ENCODE measurements at regions not wholly inside any gene's neighbourhood (a gene's known extent, or its start where the extent isn't known, plus 50 kb on each side); places are given as distances from the start of the nearest gene placed in this dataset.
A peak's percentile ranks its signal among the peaks of the same experiment; 100 is the strongest.

DNA sequence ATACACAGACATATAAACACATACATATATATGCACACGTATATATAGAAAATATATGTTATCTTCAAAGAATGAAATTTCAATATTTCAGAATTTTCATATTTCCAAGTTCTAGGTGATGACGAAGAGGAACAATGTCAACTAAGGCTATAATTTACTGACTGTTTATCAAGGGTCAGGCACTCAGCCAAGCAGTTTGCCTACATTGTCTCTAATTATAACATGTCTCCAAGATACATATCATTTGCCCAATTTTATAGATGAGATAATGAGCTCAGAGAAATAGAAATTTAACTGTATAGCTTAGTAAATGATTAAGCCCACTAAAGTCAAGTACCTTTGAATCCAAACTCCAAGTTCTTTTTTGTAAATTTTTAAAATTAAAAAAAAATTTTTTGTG, 99.9 kb upstream of the PLSCR4 start:
- no peak overlapping the region for H4K8ac ChIP-seq (ENCODE audit: low read length)
- no peak for DNase-seq
- no CpG with 5 or more reads among the region's 2 CpGs for WGBS
- no peak overlapping the region for H3K9ac ChIP-seq (ENCODE audit: low read length)
- no peak overlapping the region for H2BK15ac ChIP-seq (ENCODE audit: low read depth, poor library complexity, severe bottlenecking)
- H3K23ac ChIP-seq (ENCODE audit: low read length in 2 of 2): no peak overlapping the region
- no peaks in the 10 kb centered on the region for H3K9me3 ChIP-seq (ENCODE audit: control insufficient read depth, low read length)
- no peak overlapping the region for H3K4me3 ChIP-seq (ENCODE audit: insufficient read depth in 1 of 2, low read depth in 1 of 2, low read length in 2 of 2)
- H3K4me1 ChIP-seq (ENCODE audit: control insufficient read depth, insufficient read depth, low read depth, low read length): peaks cover 1% of the 10 kb centered on the region
- H3K79me1 ChIP-seq (replicated peaks; ENCODE audit: low read length, poor library complexity, severe bottlenecking): no peaks in the 10 kb centered on the region
- no peak overlapping the region for H2AFZ ChIP-seq (ENCODE audit: low read depth, low read length)
- no peak overlapping the region for H2BK5ac ChIP-seq (ENCODE audit: low read depth, low read length, poor library complexity, severe bottlenecking)
- no peak overlapping the region for H3K4me2 ChIP-seq (ENCODE audit: low read length, poor library complexity, severe bottlenecking)
- H2BK120ac ChIP-seq (ENCODE audit: low read depth, low read length): no peak overlapping the region
- no peak overlapping the region for H2BK12ac ChIP-seq (ENCODE audit: low read length in 2 of 2)
- no peak overlapping the region for H2AK5ac ChIP-seq (ENCODE audit: low read length, severe bottlenecking)
- H3K4ac ChIP-seq (ENCODE audit: low read depth in 1 of 2, low read length in 2 of 2): no peak overlapping the region
- H3K36me3 ChIP-seq (ENCODE audit: control insufficient read depth in 1 of 2, insufficient read depth in 2 of 2, low read depth in 1 of 2, low read length in 2 of 2): no peaks in the 10 kb centered on the region
- H3K27me3 ChIP-seq (ENCODE audit: control insufficient read depth in 1 of 2, insufficient read depth in 1 of 2, low read length in 2 of 2): peaks cover 0 to 1% of the 10 kb centered on the region in 2 experiments
- no peak overlapping the region for H4K91ac ChIP-seq (ENCODE audit: low read length)
- H3K14ac ChIP-seq (ENCODE audit: low read length in 2 of 2): no peak overlapping the region
- no peak overlapping the region for H3K18ac ChIP-seq (ENCODE audit: low read depth in 1 of 2, low read length in 2 of 2)
- no peak overlapping the region for H3K27ac ChIP-seq (ENCODE audit: low read length, poor library complexity, severe bottlenecking)

DNA sequence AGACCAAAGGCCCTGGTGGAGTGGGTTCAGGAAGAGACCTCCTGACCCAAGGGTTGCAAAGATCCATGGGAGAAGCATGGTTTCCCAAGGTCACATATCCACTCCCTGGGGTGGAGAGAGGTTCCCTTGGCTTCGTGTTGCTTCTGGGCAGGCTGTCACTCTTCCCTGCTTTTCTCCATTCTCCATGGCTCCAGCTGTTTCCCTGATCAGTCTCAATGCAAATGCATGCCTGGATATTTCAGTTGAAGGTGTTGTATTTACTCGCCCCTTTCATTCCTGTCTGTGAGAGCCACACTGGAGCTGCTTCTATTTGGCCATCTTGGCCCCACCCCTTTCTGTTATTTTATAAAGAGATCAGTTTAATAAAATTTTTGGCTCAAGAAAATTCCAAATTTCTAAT, 95.0 kb upstream of the PLSCR4 start:
- H3K27me3 ChIP-seq (ENCODE audit: control insufficient read depth in 1 of 2, insufficient read depth in 1 of 2, low read length in 2 of 2): peaks cover 0 to 11% of the 10 kb centered on the region in 2 experiments
- WGBS: 17% methylated on average over 1 of the region's 2 CpGs

DNA sequence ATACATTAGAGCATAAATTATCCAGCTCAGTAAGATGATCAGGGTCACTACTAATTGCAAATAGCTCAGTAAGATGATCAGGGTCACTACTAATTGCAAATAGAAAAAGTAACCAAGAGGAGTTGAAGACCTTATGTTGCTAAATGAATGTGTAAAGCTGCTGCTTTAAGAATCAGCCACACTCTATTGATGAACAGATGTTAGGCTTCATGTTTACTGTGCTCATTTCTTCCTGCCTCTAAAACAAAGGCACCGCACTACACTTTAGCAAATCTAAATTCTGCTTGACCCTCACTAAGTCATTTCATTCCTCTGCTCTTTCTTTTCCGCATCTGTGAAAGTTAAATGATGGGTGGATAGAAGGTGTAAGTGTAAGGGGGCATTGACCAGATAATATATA, 92.6 kb upstream of the PLSCR4 start:
- Histone ChIP-seq H3K4me3 (ENCODE audit: insufficient read depth in 1 of 2, low read depth in 1 of 2, low read length in 2 of 2) (no peak overlapping the region), H3K79me1 (replicated peaks; ENCODE audit: low read length, poor library complexity, severe bottlenecking) (no peaks in the 10 kb centered on the region), H2BK5ac (ENCODE audit: low read depth, low read length, poor library complexity, severe bottlenecking) (no peak overlapping the region), H3K4ac (ENCODE audit: low read depth in 1 of 2, low read length in 2 of 2) (no peak overlapping the region), H3K9ac (ENCODE audit: low read length) (no peak overlapping the region), H3K23ac (ENCODE audit: low read length in 2 of 2) (no peak overlapping the region), H4K91ac (ENCODE audit: low read length) (no peak overlapping the region), H3K9me3 (ENCODE audit: control insufficient read depth, low read length) (no peaks in the 10 kb centered on the region), H2AFZ (ENCODE audit: low read depth, low read length) (no peak overlapping the region), H2BK12ac (ENCODE audit: low read length in 2 of 2) (no peak overlapping the region), H3K18ac (ENCODE audit: low read depth in 1 of 2, low read length in 2 of 2) (no peak overlapping the region), H2AK5ac (ENCODE audit: low read length, severe bottlenecking) (no peak overlapping the region), H4K8ac (ENCODE audit: low read length) (no peak overlapping the region), H3K4me1 (ENCODE audit: control insufficient read depth, insufficient read depth, low read depth, low read length) (no peaks in the 10 kb centered on the region), H2BK15ac (ENCODE audit: low read depth, poor library complexity, severe bottlenecking) (no peak overlapping the region), H3K4me2 (ENCODE audit: low read length, poor library complexity, severe bottlenecking) (no peak overlapping the region), H3K36me3 (ENCODE audit: control insufficient read depth in 1 of 2, insufficient read depth in 2 of 2, low read depth in 1 of 2, low read length in 2 of 2) (no peaks in the 10 kb centered on the region), H3K27me3 (ENCODE audit: control insufficient read depth in 1 of 2, insufficient read depth in 1 of 2, low read length in 2 of 2) (peaks cover 0 to 11% of the 10 kb centered on the region in 2 experiments), H3K27ac (ENCODE audit: low read length, poor library complexity, severe bottlenecking) (no peak overlapping the region), H3K14ac (ENCODE audit: low read length in 2 of 2) (no peak overlapping the region), H2BK120ac (ENCODE audit: low read depth, low read length) (no peak overlapping the region)
- no peak for DNase-seq
- WGBS: 50% methylated on average over 1 of the region's 2 CpGs

More for the DNA sequence above, 95.0 kb upstream of the PLSCR4 start:
- H3K36me3 ChIP-seq (ENCODE audit: control insufficient read depth in 1 of 2, insufficient read depth in 2 of 2, low read depth in 1 of 2, low read length in 2 of 2): no peaks in the 10 kb centered on the region
- H2AK5ac ChIP-seq (ENCODE audit: low read length, severe bottlenecking): no peak overlapping the region
- H3K18ac ChIP-seq (ENCODE audit: low read depth in 1 of 2, low read length in 2 of 2): no peak overlapping the region
- H2BK15ac ChIP-seq (ENCODE audit: low read depth, poor library complexity, severe bottlenecking): no peak overlapping the region
- no peak overlapping the region for H2BK120ac ChIP-seq (ENCODE audit: low read depth, low read length)
- no peaks in the 10 kb centered on the region for H3K79me1 ChIP-seq (replicated peaks; ENCODE audit: low read length, poor library complexity, severe bottlenecking)
- no peak overlapping the region for H3K27ac ChIP-seq (ENCODE audit: low read length, poor library complexity, severe bottlenecking)
- no peak overlapping the region for H3K4me2 ChIP-seq (ENCODE audit: low read length, poor library complexity, severe bottlenecking)
- H2BK5ac ChIP-seq (ENCODE audit: low read depth, low read length, poor library complexity, severe bottlenecking): no peak overlapping the region
- no peak overlapping the region for H4K91ac ChIP-seq (ENCODE audit: low read length)
- H2AFZ ChIP-seq (ENCODE audit: low read depth, low read length): no peak overlapping the region
- no peaks in the 10 kb centered on the region for H3K9me3 ChIP-seq (ENCODE audit: control insufficient read depth, low read length)
- H3K4me3 ChIP-seq (ENCODE audit: insufficient read depth in 1 of 2, low read depth in 1 of 2, low read length in 2 of 2): no peak overlapping the region
- no peak overlapping the region for H3K23ac ChIP-seq (ENCODE audit: low read length in 2 of 2)
- H3K9ac ChIP-seq (ENCODE audit: low read length): no peak overlapping the region
- H4K8ac ChIP-seq (ENCODE audit: low read length): no peak overlapping the region
- DNase-seq: no peak
- H3K4ac ChIP-seq (ENCODE audit: low read depth in 1 of 2, low read length in 2 of 2): no peak overlapping the region
- H3K4me1 ChIP-seq (ENCODE audit: control insufficient read depth, insufficient read depth, low read depth, low read length): no peaks in the 10 kb centered on the region
- no peak overlapping the region for H2BK12ac ChIP-seq (ENCODE audit: low read length in 2 of 2)
- no peak overlapping the region for H3K14ac ChIP-seq (ENCODE audit: low read length in 2 of 2)

DNA sequence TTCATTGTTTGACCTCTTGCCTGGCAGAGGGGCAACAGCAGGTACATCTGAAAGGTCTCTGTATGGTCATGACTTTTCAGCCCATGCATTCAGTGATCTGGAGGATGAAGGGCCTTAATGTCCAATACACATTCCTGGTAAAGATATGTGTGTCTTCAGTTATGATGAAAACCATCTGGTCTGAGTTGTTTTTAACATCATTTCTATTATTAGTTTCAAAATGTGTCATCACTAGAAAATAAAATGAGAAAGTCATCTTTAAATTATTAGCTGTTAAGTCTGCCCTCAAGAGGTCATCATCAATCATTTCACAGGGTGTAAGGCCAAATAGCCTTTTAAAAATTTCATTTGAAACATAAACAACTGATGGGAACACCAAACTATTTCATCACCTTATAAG, 92.1 kb upstream of the PLSCR4 start:
- Histone ChIP-seq H3K79me1 (replicated peaks; ENCODE audit: low read length, poor library complexity, severe bottlenecking) (no peaks in the 10 kb centered on the region), H3K4ac (ENCODE audit: low read depth in 1 of 2, low read length in 2 of 2) (no peak overlapping the region), H3K4me1 (ENCODE audit: control insufficient read depth, insufficient read depth, low read depth, low read length) (no peaks in the 10 kb centered on the region), H3K27me3 (ENCODE audit: control insufficient read depth in 1 of 2, insufficient read depth in 1 of 2, low read length in 2 of 2) (peaks cover 0 to 11% of the 10 kb centered on the region in 2 experiments), H3K23ac (ENCODE audit: low read length in 2 of 2) (no peak overlapping the region), H3K4me2 (ENCODE audit: low read length, poor library complexity, severe bottlenecking) (no peak overlapping the region), H3K9ac (ENCODE audit: low read length) (no peak overlapping the region), H2AFZ (ENCODE audit: low read depth, low read length) (no peak overlapping the region), H4K91ac (ENCODE audit: low read length) (no peak overlapping the region), H4K8ac (ENCODE audit: low read length) (no peak overlapping the region), H3K14ac (ENCODE audit: low read length in 2 of 2) (no peak overlapping the region), H3K4me3 (ENCODE audit: insufficient read depth in 1 of 2, low read depth in 1 of 2, low read length in 2 of 2) (no peak overlapping the region), H2BK12ac (ENCODE audit: low read length in 2 of 2) (no peak overlapping the region), H3K9me3 (ENCODE audit: control insufficient read depth, low read length) (no peaks in the 10 kb centered on the region), H2AK5ac (ENCODE audit: low read length, severe bottlenecking) (no peak overlapping the region), H2BK120ac (ENCODE audit: low read depth, low read length) (no peak overlapping the region), H3K36me3 (ENCODE audit: control insufficient read depth in 1 of 2, insufficient read depth in 2 of 2, low read depth in 1 of 2, low read length in 2 of 2) (no peaks in the 10 kb centered on the region), H3K18ac (ENCODE audit: low read depth in 1 of 2, low read length in 2 of 2) (no peak overlapping the region), H3K27ac (ENCODE audit: low read length, poor library complexity, severe bottlenecking) (no peak overlapping the region), H2BK15ac (ENCODE audit: low read depth, poor library complexity, severe bottlenecking) (no peak overlapping the region), H2BK5ac (ENCODE audit: low read depth, low read length, poor library complexity, severe bottlenecking) (no peak overlapping the region)
- peak; percentile 5 for DNase-seq

All from mesenchymal stem cell (in vitro differentiated cells and primary cell).